ENCODE measurements at regions not wholly inside any gene's neighbourhood (a gene's known extent, or its start where the extent isn't known, plus 50 kb on each side); places are given as distances from the start of the nearest gene placed in this dataset.

DNA sequence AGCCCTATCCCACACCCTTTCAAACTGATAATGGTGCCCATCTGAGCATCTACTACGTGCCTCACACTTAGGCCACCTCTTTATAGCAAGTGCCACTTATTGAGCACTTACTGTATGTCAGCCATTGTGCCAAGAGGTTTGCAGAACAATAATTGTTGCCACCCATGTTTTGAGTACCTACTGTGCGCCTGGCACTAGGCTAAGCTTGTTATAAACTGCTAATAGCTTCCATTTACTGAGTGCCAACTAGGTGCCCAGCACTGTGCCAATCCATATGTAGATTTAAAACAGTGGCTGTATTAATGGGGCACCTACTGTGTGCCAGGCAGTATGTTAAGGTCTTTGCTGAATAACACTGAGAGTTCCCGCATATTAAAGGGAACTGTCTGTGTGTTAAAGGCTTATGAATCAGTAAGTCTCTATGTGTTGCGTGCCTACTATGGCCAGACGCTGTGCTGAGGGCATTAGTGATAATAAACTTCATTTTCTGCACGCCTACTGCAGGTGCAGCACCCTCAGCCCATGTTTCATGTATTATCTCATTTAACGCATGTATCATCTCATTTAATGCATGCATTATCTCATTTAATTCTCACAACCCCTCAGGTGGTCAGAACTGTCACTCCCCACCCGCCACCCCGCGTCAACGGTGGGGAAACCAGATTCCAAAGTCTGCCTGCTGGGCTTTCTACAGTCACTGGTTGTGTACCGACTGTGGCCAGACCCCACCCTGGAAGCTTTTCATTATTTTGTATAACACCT lies 105.0 kb downstream of the PTPRS start:
- DNase-seq = no peak

DNA sequence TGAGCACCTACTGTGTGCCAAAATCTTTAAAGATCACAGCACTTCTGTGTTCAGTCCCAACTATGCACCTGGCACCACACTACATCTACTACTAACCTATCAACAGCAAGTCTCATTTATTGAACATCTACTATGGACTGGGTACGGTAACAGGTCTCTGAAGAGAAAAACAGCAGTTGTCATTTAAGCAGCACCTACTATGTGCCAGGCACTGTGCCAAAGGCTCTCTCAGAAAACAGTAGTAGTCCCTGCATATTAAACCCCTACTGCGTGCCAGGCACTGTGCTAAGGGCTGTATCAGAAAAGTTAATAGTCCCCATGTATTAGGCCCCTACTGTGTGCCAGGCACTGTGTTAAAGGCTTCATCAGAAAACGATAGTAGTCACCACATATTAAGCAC lies 106.2 kb downstream of the PTPRS start:
- no peak for DNase-seq

DNA sequence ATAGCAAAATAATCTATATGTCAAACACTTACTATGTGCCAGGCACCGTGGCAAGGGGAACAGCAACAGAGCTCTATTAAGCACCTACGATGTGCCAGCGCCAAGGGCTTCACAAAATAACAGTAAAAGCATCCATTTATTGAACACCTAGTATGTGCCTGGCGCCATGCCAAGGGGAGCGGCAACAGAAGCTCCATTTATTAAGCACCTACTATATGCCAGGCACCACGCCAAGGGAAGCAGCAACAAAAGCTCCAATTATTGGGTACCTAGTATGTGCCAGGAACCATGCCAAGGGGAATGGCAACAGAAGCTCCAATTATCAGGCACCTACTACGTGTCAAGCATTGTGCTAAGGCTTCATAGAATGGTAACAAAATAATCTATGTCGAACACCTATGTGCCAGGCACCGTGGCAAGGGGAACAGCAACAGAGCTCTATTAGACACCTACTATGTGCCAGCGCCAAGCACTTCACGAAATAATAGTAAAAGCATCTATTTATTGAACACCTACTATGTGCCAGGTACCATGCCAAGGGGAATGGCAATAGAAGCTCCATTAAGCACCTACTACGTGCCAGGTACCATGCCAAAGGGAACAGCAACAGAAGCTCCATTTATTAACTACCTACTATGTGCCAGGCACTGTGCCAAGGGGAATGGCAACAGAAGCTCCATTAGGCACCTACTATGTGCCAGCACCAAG lies 107.7 kb downstream of the PTPRS start:
- DNase-seq = no peak

GRCh38 chr19:5231857-5232678 lies 108.5 kb downstream of the PTPRS start:
- no peak for DNase-seq

- no peak for DNase-seq
These were observed 109.7 kb downstream of the PTPRS start for GRCh38 chr19:5230730-5231555.

- DNase-seq = no peak
These were observed 110.8 kb downstream of the PTPRS start for GRCh38 chr19:5229778-5230335.

GRCh38 chr19:5228932-5229777 lies 111.5 kb downstream of the PTPRS start:
- no peak for DNase-seq

DNA sequence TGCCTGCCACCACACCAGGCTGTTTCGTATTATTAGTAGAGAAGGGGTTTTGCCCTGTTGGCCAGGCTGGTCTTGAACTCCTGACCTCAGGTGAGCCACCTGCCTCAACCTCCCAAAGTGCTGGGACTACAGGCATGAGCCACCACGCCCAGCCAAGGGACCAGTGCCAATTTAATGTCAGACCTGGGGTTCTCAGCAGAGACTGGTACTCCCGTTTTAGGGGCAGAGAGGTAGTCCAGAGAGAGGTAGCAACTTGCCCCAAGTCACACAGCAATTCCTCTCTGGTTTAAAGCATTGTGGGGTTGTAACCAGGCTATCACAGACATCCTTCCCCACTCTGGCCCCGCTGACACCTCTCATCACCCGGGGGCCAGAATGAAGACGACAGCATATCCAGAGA lies 112.1 kb downstream of the PTPRS start:
- DNase-seq = no peak

GRCh38 chr19:5225486-5226345 lies 114.9 kb downstream of the PTPRS start:
- DNase-seq = no peak

- DNase-seq = no peak
These were observed 116.1 kb downstream of the PTPRS start for GRCh38 chr19:5224480-5224879.

DNA sequence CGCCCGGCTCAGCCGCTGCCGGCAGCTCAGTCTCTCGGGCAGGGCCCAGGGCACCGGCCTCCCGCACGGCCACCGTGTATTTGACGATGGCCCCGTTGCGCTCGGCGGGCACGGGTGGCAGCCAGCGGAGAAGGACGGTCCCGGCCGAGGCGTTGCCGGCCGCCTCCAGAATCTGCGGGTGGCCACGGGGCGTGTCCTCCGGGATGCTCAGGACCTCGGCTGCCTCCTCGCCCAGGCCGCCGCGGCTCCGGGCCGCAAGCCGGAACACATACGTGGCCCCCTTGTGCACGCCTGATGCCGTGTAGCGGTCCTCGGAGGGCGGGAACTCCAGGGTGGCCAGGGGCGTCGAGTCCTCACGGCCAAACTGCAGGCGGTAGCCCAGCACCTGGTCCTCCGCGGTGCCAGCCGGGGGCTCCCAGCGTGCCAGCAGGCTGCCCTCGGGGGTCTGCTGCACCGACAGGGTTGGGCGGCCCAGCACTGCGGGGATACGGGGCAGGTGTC lies 117.7 kb downstream of the PTPRS start:
- no peak for DNase-seq

DNA sequence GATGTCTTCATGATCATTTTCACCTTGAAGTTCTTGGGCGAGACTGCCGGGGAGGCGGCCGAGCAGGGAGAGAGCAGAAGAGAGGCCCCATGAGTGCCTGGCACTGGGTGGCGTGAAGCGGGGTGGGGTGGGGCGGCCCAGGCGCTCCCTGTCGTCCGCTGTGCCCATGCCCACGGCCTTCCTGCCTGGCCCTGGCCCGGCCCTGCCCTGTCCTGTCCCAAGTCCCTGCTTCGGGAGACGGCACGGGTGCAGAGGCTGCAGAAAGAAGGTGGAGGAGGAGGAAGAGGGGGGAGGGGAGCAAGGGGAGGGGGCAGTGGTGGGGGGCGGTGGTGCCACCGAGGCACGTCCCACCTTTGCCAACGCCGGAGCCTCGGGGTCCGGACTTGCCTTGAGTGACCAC lies 118.4 kb downstream of the PTPRS start:
- no peak for DNase-seq

DNA sequence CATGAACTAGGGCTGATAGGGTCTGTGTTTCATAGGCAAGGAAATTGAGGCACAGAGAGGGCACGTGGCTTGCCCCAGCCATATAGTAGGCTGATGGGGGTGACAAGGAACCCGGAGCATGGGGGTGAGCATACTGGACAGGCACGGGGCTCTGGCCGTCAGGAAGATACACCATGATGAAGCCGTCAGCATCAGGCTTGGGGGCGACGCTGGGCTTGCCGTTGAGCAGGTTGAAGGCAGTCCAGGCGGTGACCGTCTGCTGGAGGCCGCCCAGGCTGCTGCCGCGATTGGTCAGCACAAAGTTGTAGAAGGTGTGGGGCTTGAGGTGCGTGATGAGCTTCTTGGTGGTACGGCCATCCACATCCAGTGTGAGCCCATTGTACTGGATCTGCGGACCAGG lies 119.7 kb downstream of the PTPRS start:
- DNase-seq = no peak

DNA sequence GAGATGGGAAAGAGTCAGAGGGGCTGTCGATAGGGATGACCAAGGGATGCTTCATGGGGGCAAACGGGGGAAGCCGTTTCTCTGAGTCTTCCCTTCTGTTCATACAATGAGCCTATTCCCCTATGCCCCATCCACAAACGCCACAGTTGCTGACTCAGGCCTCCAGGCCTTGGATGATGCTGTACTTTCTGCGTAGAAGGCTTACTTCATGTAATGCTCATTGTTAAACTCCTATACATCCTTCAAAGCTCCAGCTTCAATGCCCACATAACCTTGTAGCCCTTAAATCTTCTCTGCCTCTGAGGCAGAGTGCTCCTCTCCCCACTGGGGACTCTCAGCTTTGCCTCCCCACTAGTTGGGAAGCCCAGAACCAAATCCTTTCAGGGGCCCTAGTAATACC lies 120.3 kb downstream of the PTPRS start:
- DNase-seq = no peak

- DNase-seq = no peak
These were observed 120.9 kb downstream of the PTPRS start for GRCh38 chr19:5219551-5220304.

- no peak for DNase-seq
These were observed 121.6 kb downstream of the PTPRS start for GRCh38 chr19:5218963-5219530.

GRCh38 chr19:5218255-5218855 lies 122.3 kb downstream of the PTPRS start:
- DNase-seq = no peak

- DNase-seq = no peak
These were observed 123.4 kb downstream of the PTPRS start for GRCh38 chr19:5217171-5217570.
